Stimulated activated CD4-positive, alpha-beta T cell treated with anti-CD3 and anti-CD28 coated beads, TNF-alpha, amount 100 ng/mL, for 24 hours (primary cell): ENCODE measurements at regions not wholly inside any gene's neighbourhood (a gene's known extent, or its start where the extent isn't known, plus 50 kb on each side); places are given as distances from the start of the nearest gene placed in this dataset.
"Not testable (repeated sequence)": the region's sequence is repeated elsewhere in the genome, so short reads cannot be mapped to it uniquely, and the experiment has no call there.

Experiments used
- DNase-seq, 3 experiments: peaks; one replicate each; pipeline ENCODE4 v3.0.0-alpha.2; 2020; ENCODE audit warnings: low read depth in 3 of 3

- DNase-seq = no peak
These were observed 569.8 kb upstream of the ADAMTS16 start for GRCh38 chr5:4570047-4570995.

- no peak for DNase-seq
These were observed 568.7 kb upstream of the ADAMTS16 start for GRCh38 chr5:4571248-4571948.

GRCh38 chr5:4572311-4573100 lies 567.6 kb upstream of the ADAMTS16 start:
- no peak for DNase-seq

GRCh38 chr5:4575608-4576007 lies 564.5 kb upstream of the ADAMTS16 start:
- DNase-seq = no peak

GRCh38 chr5:4576161-4576748 lies 563.9 kb upstream of the ADAMTS16 start:
- DNase-seq = no peak

GRCh38 chr5:4576908-4577307 lies 563.2 kb upstream of the ADAMTS16 start:
- no peak for DNase-seq

GRCh38 chr5:4579679-4580078 lies 560.5 kb upstream of the ADAMTS16 start:
- DNase-seq = no peak

- no peak for DNase-seq
These were observed 559.4 kb upstream of the ADAMTS16 start for GRCh38 chr5:4580772-4581171.

GRCh38 chr5:4581289-4581688 lies 558.8 kb upstream of the ADAMTS16 start:
- DNase-seq = no peak

- DNase-seq = no peak
These were observed 555.1 kb upstream of the ADAMTS16 start for GRCh38 chr5:4584982-4585381.

GRCh38 chr5:4613440-4613839 lies 526.7 kb upstream of the ADAMTS16 start:
- no peak for DNase-seq

GRCh38 chr5:4614088-4614487 lies 526.0 kb upstream of the ADAMTS16 start:
- DNase-seq = no peak

GRCh38 chr5:4615369-4615768 lies 524.8 kb upstream of the ADAMTS16 start:
- not testable (repeated sequence) for DNase-seq

- no peak for DNase-seq
These were observed 514.8 kb upstream of the ADAMTS16 start for GRCh38 chr5:4625206-4625896.

GRCh38 chr5:4627131-4627530 lies 513.0 kb upstream of the ADAMTS16 start:
- DNase-seq = no peak

GRCh38 chr5:4627929-4628328 lies 512.2 kb upstream of the ADAMTS16 start:
- DNase-seq = no peak

- no peak for DNase-seq
These were observed 511.3 kb upstream of the ADAMTS16 start for GRCh38 chr5:4628645-4629385.

- no peak for DNase-seq
These were observed 510.1 kb upstream of the ADAMTS16 start for GRCh38 chr5:4630031-4630430.

GRCh38 chr5:4634342-4634741 lies 505.8 kb upstream of the ADAMTS16 start:
- no peak for DNase-seq

GRCh38 chr5:4636378-4636777 lies 503.8 kb upstream of the ADAMTS16 start:
- DNase-seq = no peak
